ENCODE measurements at regions not wholly inside any gene's neighbourhood (a gene's known extent, or its start where the extent isn't known, plus 50 kb on each side); places are given as distances from the start of the nearest gene placed in this dataset.

DNA sequence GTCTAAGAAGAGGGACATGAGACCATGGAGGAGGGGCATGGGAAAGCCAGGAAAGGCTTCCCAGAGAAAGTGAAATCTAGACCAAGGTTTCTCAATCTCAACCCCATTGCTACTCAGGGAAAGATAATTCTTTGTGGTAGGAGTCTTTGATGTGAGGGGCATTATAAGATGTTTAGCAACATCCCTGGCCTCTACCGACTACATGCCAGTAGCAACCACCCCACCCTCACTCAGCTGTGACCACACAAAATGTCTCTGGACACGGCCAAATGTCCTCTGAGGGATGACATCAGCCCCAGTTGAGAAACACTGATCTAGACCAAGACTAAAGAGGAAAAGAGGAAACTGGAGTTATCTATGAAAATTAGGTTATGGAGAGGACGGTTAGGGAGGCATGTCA, 298.5 kb upstream of the KIF2A start:
- intact Hi-C loops (cut with DNase I), result no loop called here
- Histone ChIP-seq H3K9me3 (no peaks in the 10 kb centered on the region), H3K27ac (no peak overlapping the region), H3K4me3 (no peak overlapping the region), H3K36me3 (no peaks in the 10 kb centered on the region), H3K4me1 (no peaks in the 10 kb centered on the region), H3K27me3 (no peaks in the 10 kb centered on the region)
- WGBS (ENCODE audit: insufficient coverage, low coverage, low lambda C conversion rate, missing lambda C conversion rate), result 36% methylated on average over 3 of the region's 3 CpGs
- TF ChIP-seq, protein P1, sequence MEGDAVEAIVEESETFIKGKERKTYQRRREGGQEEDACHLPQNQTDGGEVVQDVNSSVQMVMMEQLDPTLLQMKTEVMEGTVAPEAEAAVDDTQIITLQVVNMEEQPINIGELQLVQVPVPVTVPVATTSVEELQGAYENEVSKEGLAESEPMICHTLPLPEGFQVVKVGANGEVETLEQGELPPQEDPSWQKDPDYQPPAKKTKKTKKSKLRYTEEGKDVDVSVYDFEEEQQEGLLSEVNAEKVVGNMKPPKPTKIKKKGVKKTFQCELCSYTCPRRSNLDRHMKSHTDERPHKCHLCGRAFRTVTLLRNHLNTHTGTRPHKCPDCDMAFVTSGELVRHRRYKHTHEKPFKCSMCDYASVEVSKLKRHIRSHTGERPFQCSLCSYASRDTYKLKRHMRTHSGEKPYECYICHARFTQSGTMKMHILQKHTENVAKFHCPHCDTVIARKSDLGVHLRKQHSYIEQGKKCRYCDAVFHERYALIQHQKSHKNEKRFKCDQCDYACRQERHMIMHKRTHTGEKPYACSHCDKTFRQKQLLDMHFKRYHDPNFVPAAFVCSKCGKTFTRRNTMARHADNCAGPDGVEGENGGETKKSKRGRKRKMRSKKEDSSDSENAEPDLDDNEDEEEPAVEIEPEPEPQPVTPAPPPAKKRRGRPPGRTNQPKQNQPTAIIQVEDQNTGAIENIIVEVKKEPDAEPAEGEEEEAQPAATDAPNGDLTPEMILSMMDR (IDR thresholded peaks at IDR 0.05), result no peak
- no peak for TF ChIP-seq POLR2A (IDR thresholded peaks at IDR 0.05)
- no peak for ATAC-seq
- no peak for DNase-seq

- ATAC-seq (no peak), DNase-seq (no peak)
- intact Hi-C loops (cut with DNase I), result no loop called here
- no peaks in the 10 kb centered on the region for H3K4me1 ChIP-seq
- no peaks in the 10 kb centered on the region for H3K36me3 ChIP-seq
- no peaks in the 10 kb centered on the region for H3K9me3 ChIP-seq
- WGBS (ENCODE audit: insufficient coverage, low coverage, low lambda C conversion rate, missing lambda C conversion rate), result 40% methylated on average over 4 of the region's 5 CpGs
- H3K27ac ChIP-seq, result no peak overlapping the region
- TF ChIP-seq POLR2A (IDR thresholded peaks at IDR 0.05), result no peak
- TF ChIP-seq, protein P1 (IDR thresholded peaks at IDR 0.05), result no peak
- no peaks in the 10 kb centered on the region for H3K27me3 ChIP-seq
- H3K4me3 ChIP-seq, result no peak overlapping the region
Measured at GRCh38 chr5:62011089-62011664, 294.8 kb upstream of the KIF2A start.

DNA sequence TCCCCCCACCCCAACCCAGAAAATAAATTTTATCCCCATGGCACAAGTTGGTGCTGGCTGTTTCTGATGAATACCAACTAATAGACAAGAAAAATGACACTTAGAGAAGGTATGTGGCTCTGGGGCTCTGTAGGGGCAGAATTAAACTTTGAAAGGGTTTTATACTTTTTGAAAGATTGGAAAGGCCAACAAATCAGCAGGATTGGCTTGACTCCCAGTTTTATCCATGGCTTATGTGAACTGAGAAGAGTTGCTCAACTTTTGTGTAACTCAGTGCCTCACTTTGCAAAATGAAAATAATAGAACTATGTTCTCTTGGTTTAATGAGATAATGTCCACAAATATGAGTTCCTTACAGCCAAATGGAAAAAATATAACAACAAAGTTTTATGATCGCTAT, 288.9 kb upstream of the KIF2A start:
- no peaks in the 10 kb centered on the region for H3K27me3 ChIP-seq
- intact Hi-C loops (cut with DNase I), result no loop called here
- H3K4me1 ChIP-seq, result no peaks in the 10 kb centered on the region
- no peak overlapping the region for H3K27ac ChIP-seq
- no peak overlapping the region for H3K4me3 ChIP-seq
- no peak for DNase-seq
- TF ChIP-seq, protein P1 (IDR thresholded peaks at IDR 0.05), result no peak
- TF ChIP-seq POLR2A (IDR thresholded peaks at IDR 0.05), result no peak
- no peak for ATAC-seq
- H3K9me3 ChIP-seq, result no peaks in the 10 kb centered on the region
- no peaks in the 10 kb centered on the region for H3K36me3 ChIP-seq
- WGBS (ENCODE audit: insufficient coverage, low coverage, low lambda C conversion rate, missing lambda C conversion rate), result 60% methylated on average over 1 of the region's 1 CpG

DNA sequence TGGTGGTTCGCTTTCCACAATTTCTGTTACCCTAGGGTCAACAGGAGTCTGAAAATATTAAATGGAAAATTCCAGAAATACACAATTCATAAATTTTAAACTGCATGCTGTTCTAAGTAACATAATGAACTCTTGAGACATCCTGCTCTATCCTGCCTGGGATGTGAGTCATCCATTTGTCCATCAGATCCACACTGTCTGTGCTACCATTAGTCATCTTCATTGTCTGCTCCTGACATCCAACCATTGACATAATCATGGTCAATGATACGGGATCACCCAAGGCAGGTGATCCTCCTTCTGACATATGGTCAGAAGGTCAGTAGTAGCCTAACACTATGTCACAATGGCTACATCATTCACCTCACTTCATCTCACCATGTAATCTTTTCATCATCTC, 276.7 kb upstream of the KIF2A start:
- intact Hi-C loops (cut with DNase I), result no loop called here
- WGBS (ENCODE audit: insufficient coverage, low coverage, low lambda C conversion rate, missing lambda C conversion rate), result 47% methylated on average over 2 of the region's 2 CpGs
- no peak for ATAC-seq
- DNase-seq, result no peak
- Histone ChIP-seq H3K9me3 (no peaks in the 10 kb centered on the region), H3K4me3 (no peak overlapping the region), H3K27me3 (no peaks in the 10 kb centered on the region), H3K36me3 (no peaks in the 10 kb centered on the region), H3K4me1 (no peaks in the 10 kb centered on the region), H3K27ac (no peak overlapping the region)
- TF ChIP-seq, protein P1 (IDR thresholded peaks at IDR 0.05), result no peak
- TF ChIP-seq POLR2A (IDR thresholded peaks at IDR 0.05), result no peak

GRCh38 chr5:62030326-62030725, 275.7 kb upstream of the KIF2A start:
- DNase-seq (no peak), ATAC-seq (no peak)
- no peaks in the 10 kb centered on the region for H3K36me3 ChIP-seq
- TF ChIP-seq, protein P1 (IDR thresholded peaks at IDR 0.05), result no peak
- TF ChIP-seq POLR2A (IDR thresholded peaks at IDR 0.05), result no peak
- no peak overlapping the region for H3K27ac ChIP-seq
- H3K27me3 ChIP-seq, result no peaks in the 10 kb centered on the region
- 25% methylated on average over 2 of the region's 2 CpGs for WGBS (ENCODE audit: insufficient coverage, low coverage, low lambda C conversion rate, missing lambda C conversion rate)
- no peak overlapping the region for H3K4me3 ChIP-seq
- no peaks in the 10 kb centered on the region for H3K4me1 ChIP-seq
- intact Hi-C loops (cut with DNase I), result no loop called here
- H3K9me3 ChIP-seq, result no peaks in the 10 kb centered on the region
